ENCODE measurements at regions not wholly inside any gene's neighbourhood (a gene's known extent, or its start where the extent isn't known, plus 50 kb on each side); places are given as distances from the start of the nearest gene placed in this dataset.

- no peaks in the 10 kb centered on the region for H3K27me3 Mint-ChIP-seq
- H3K4me3 Mint-ChIP-seq = no peak overlapping the region
- intact Hi-C loops (cut with micrococcal nuclease) = no loop called here
- no peaks in the 10 kb centered on the region for H3K36me3 Mint-ChIP-seq (ENCODE audit: low read depth)
- no peaks in the 10 kb centered on the region for H3K4me1 Mint-ChIP-seq (ENCODE audit: low read depth)
- H3K27ac Mint-ChIP-seq = no peak overlapping the region
- no peaks in the 10 kb centered on the region for H3K9me3 Mint-ChIP-seq
Measured at GRCh38 chr11:26204839-26205238, 127.1 kb upstream of the ANO3 start.

DNA sequence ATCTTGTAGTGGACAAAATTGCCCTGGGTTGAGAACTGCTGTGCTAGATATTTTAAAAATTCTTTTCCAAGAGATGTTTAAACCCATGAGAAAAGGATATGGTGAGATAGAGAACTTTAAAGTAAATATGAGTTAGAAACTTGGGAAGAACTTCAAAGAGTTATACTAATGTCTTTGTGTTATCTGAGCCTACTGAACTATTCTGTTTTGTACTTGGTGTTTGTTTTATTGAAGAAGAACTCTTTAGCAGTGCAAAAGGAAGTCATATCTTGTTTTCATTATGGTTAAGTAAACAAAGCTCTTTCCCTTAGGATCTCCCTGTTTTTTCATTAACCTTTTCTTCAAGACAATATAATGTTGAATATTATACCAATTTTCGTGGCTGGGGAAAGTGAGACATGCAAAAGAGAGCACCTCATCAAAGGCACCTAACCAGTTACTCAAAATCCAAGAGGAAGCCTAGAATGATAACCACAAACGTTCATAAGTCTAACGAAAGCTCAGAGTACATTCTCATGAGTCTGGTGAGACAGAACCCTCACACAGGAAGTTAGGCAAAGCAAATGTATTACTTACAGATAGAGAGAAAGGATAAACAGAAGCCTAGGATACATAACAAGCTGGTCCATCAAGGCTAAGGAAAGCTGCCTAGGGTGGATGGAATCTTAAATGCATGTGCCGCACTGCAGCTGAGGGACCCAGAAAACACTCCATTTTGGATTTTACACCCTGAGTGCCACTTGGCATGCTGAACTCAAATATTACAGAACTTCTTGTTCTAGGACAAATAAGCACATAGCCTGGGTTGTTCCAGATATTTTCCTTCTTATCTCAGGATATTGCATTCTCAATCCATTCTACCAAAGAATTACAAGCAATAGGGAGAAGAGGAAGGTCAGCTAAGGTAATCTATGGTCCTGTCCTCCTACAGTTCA is 112.5 kb upstream of the ANO3 start:
- H3K4me1 Mint-ChIP-seq (ENCODE audit: low read depth) = no peaks in the 10 kb centered on the region
- no peaks in the 10 kb centered on the region for H3K9me3 Mint-ChIP-seq
- no peak overlapping the region for H3K4me3 Mint-ChIP-seq
- no peaks in the 10 kb centered on the region for H3K27me3 Mint-ChIP-seq
- intact Hi-C loops (cut with micrococcal nuclease) = no loop called here
- no peak overlapping the region for H3K27ac Mint-ChIP-seq
- H3K36me3 Mint-ChIP-seq (ENCODE audit: low read depth) = no peaks in the 10 kb centered on the region

DNA sequence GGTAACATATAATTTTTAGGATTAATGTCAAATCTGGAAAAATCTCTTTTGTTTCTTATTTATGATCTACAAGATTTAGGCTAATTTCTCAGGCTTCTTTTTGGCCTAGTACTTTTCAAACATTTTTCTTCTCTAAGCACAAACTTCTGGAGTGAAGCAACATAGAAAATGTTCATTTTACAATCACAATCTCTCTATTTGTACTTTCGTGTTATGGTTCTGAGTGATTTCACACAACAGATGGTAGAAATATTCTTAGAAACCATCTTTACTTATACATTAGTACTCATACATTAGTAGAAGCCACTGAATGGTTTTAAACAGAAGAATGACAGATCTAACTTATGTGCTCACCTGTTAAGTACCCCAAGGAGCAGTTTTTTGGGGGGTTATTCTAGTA is 106.3 kb upstream of the ANO3 start:
- Mint-ChIP-seq H3K27ac (no peak overlapping the region), H3K4me1 (ENCODE audit: low read depth) (no peaks in the 10 kb centered on the region), H3K9me3 (no peaks in the 10 kb centered on the region), H3K27me3 (no peaks in the 10 kb centered on the region), H3K4me3 (no peak overlapping the region), H3K36me3 (ENCODE audit: low read depth) (no peaks in the 10 kb centered on the region)
- intact Hi-C loops (cut with micrococcal nuclease) = no loop called here

GRCh38 chr11:26227301-26227746 is 104.6 kb upstream of the ANO3 start:
- Mint-ChIP-seq H3K9me3 (no peaks in the 10 kb centered on the region), H3K27me3 (no peaks in the 10 kb centered on the region), H3K27ac (no peak overlapping the region), H3K4me1 (ENCODE audit: low read depth) (no peaks in the 10 kb centered on the region), H3K36me3 (ENCODE audit: low read depth) (no peaks in the 10 kb centered on the region), H3K4me3 (no peak overlapping the region)
- intact Hi-C loops (cut with micrococcal nuclease) = no loop called here

DNA sequence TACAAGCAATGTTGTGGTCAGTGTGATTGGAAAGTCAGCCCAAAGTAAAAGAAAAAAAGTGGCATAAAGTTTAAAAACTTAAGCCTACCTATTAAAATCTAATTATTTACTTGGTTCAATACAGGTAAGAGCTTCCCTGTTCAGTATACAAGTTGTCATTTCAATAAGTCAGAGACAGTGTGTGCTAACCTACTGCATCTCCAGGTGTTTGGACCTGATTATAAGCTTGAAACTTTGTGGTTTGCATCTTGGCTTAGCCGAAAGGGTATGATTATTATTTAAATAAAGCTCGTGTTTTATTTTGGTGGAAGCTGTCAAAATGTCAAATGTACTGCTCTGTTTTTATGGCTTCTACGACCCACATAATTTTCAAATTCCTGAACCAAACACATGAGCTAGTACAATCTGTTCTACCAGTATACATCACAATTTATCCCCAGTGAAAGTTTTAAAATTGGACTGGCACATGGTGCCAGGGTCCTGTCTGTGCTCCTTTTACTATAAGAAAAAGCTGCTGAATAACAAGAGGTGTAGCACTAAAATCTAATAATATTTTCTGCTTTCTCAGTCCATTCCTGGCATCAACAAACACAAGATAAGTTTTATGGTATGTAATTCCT is 103.9 kb upstream of the ANO3 start:
- Mint-ChIP-seq H3K9me3 (no peaks in the 10 kb centered on the region), H3K4me1 (ENCODE audit: low read depth) (no peaks in the 10 kb centered on the region), H3K27me3 (no peaks in the 10 kb centered on the region), H3K27ac (no peak overlapping the region), H3K36me3 (ENCODE audit: low read depth) (no peaks in the 10 kb centered on the region), H3K4me3 (no peak overlapping the region)
- intact Hi-C loops (cut with micrococcal nuclease) = no loop called here

- Mint-ChIP-seq H3K4me3 (no peak overlapping the region), H3K27ac (no peak overlapping the region), H3K36me3 (ENCODE audit: low read depth) (no peaks in the 10 kb centered on the region), H3K27me3 (no peaks in the 10 kb centered on the region), H3K4me1 (ENCODE audit: low read depth) (no peaks in the 10 kb centered on the region), H3K9me3 (no peaks in the 10 kb centered on the region)
- intact Hi-C loops (cut with micrococcal nuclease) = no loop called here
Measured at GRCh38 chr11:26228778-26229177, 103.2 kb upstream of the ANO3 start.

DNA sequence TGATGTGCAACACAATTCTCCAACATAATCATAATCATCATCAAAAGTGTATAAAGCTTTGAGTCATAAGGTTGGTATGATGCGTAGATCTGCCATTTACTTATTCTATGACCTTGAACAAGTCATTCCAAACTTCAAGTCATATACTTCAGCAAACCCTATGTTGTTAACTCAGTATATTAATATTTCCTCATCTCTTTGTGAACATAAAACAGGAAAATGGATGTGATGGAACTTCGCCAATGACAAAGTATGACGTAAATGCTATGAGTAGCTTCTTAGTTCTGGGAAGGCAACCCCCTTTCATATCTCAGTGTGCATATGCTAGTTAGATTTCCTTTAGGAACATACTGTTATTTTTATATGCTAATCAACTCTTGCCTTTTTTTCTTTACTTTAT is 102.7 kb upstream of the ANO3 start:
- no peak overlapping the region for H3K27ac Mint-ChIP-seq
- H3K27me3 Mint-ChIP-seq = no peaks in the 10 kb centered on the region
- intact Hi-C loops (cut with micrococcal nuclease) = no loop called here
- no peaks in the 10 kb centered on the region for H3K4me1 Mint-ChIP-seq (ENCODE audit: low read depth)
- no peaks in the 10 kb centered on the region for H3K9me3 Mint-ChIP-seq
- no peaks in the 10 kb centered on the region for H3K36me3 Mint-ChIP-seq (ENCODE audit: low read depth)
- no peak overlapping the region for H3K4me3 Mint-ChIP-seq

DNA sequence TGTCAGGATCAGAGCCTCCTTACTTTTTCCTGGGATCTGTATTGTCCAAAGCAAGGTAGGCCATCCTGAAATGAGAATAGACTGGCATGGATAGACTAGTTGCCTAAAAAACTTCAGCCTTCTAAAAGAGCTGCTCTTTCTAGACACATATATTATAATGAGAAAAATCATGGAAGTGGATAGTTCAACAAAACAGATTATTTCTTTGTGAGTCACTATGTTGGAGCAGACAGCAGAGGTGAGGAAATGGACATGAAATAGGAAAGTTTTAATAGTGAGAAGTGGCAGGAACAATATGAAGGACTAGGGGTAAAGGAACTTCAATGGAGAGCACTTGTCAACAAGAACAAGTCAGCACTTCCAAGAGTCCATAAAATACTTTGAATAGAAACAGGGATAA is 101.9 kb upstream of the ANO3 start:
- H3K27ac Mint-ChIP-seq = no peak overlapping the region
- H3K4me3 Mint-ChIP-seq = no peak overlapping the region
- H3K27me3 Mint-ChIP-seq = no peaks in the 10 kb centered on the region
- no peaks in the 10 kb centered on the region for H3K9me3 Mint-ChIP-seq
- H3K36me3 Mint-ChIP-seq (ENCODE audit: low read depth) = no peaks in the 10 kb centered on the region
- no peaks in the 10 kb centered on the region for H3K4me1 Mint-ChIP-seq (ENCODE audit: low read depth)
- intact Hi-C loops (cut with micrococcal nuclease) = no loop called here

- Mint-ChIP-seq H3K36me3 (ENCODE audit: low read depth) (no peaks in the 10 kb centered on the region), H3K27ac (no peak overlapping the region), H3K4me1 (ENCODE audit: low read depth) (no peaks in the 10 kb centered on the region)
Measured at GRCh38 chr11:26231252-26231661, 100.7 kb upstream of the ANO3 start.

DNA sequence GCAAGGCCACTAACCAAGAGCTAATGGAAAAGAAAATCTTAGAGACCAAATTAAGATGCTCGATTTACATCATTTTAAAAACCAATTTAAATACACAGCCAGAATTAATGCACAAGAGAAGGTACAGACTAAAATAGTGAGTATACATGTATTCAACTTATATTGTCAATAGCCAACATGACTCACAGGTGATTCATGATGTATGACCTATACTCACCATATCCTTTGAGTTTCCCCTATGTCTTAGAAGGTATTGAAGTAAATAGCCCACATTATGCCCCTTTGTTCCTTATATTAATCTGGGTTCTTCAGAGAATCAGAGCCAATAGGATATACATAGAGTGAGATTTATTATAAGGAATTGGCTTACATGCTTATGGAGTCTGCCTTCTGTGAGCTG is 97.5 kb upstream of the ANO3 start:
- no peak overlapping the region for H3K27ac Mint-ChIP-seq
- H3K36me3 Mint-ChIP-seq (ENCODE audit: low read depth) = no peaks in the 10 kb centered on the region
- H3K27me3 Mint-ChIP-seq = no peaks in the 10 kb centered on the region
- no peaks in the 10 kb centered on the region for H3K4me1 Mint-ChIP-seq (ENCODE audit: low read depth)
- intact Hi-C loops (cut with micrococcal nuclease) = no loop called here
- no peaks in the 10 kb centered on the region for H3K9me3 Mint-ChIP-seq
- no peak overlapping the region for H3K4me3 Mint-ChIP-seq

More at GRCh38 chr11:26231252-26231661, 100.7 kb upstream of the ANO3 start:
- intact Hi-C loops (cut with micrococcal nuclease) = no loop called here
- Mint-ChIP-seq H3K4me3 (no peak overlapping the region), H3K27me3 (no peaks in the 10 kb centered on the region), H3K9me3 (no peaks in the 10 kb centered on the region)

GRCh38 chr11:26243426-26243825 is 88.5 kb upstream of the ANO3 start:
- Mint-ChIP-seq H3K4me1 (ENCODE audit: low read depth) (no peaks in the 10 kb centered on the region), H3K36me3 (ENCODE audit: low read depth) (no peaks in the 10 kb centered on the region), H3K4me3 (no peak overlapping the region), H3K27me3 (no peaks in the 10 kb centered on the region), H3K9me3 (no peaks in the 10 kb centered on the region), H3K27ac (no peak overlapping the region)
- intact Hi-C loops (cut with micrococcal nuclease) = no loop called here

- Mint-ChIP-seq H3K27me3 (no peaks in the 10 kb centered on the region), H3K36me3 (ENCODE audit: low read depth) (no peaks in the 10 kb centered on the region), H3K4me3 (no peak overlapping the region), H3K4me1 (ENCODE audit: low read depth) (no peaks in the 10 kb centered on the region), H3K9me3 (no peaks in the 10 kb centered on the region), H3K27ac (no peak overlapping the region)
- intact Hi-C loops (cut with micrococcal nuclease) = no loop called here
Measured at GRCh38 chr11:26244207-26244606, 87.7 kb upstream of the ANO3 start.

DNA sequence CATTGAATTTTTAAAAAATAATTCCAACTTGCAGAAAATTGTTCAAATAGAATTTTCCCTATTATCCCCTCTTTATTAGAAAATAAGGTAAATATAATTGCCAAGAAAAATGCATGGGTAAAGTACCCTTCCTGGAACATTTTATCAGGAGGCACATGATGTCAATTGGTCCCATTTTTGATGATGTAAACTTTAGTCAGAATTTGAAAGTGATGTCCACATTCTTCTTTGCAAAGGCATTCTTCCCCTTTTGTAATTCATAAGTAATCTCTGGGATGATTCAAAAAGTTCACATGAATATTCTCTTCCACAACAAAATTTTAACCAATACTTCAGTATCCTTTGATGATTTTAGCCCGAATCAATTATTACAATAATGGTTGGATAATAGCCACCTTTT is 86.9 kb upstream of the ANO3 start:
- Mint-ChIP-seq H3K4me3 (no peak overlapping the region), H3K9me3 (no peaks in the 10 kb centered on the region), H3K36me3 (ENCODE audit: low read depth) (no peaks in the 10 kb centered on the region), H3K27me3 (no peaks in the 10 kb centered on the region), H3K4me1 (ENCODE audit: low read depth) (no peaks in the 10 kb centered on the region), H3K27ac (no peak overlapping the region)
- intact Hi-C loops (cut with micrococcal nuclease) = no loop called here

DNA sequence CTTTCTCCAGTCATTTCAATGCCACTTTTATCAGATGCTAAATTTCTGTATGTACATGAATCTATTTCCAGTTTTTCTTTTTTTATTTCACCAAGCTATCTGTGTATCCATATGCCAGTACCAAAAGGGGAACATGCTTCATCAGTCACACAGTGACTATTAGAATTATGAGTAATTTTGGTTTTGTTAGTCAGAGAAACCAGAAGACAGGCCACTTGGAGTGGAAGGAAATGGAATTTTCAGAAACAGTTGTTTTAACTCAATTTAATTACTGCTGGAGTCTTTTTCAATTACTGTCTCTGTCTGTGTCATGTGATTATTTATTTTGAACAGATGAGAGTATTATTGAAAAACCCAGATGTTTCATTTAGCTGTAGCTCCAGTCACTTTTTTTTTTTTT is 84.6 kb upstream of the ANO3 start:
- Mint-ChIP-seq H3K9me3 (no peaks in the 10 kb centered on the region), H3K27ac (no peak overlapping the region), H3K36me3 (ENCODE audit: low read depth) (no peaks in the 10 kb centered on the region), H3K27me3 (no peaks in the 10 kb centered on the region), H3K4me3 (no peak overlapping the region), H3K4me1 (ENCODE audit: low read depth) (no peaks in the 10 kb centered on the region)
- intact Hi-C loops (cut with micrococcal nuclease) = no loop called here
